ENCODE measurements at regions not wholly inside any gene's neighbourhood (a gene's known extent, or its start where the extent isn't known, plus 50 kb on each side); places are given as distances from the start of the nearest gene placed in this dataset.

GRCh38 chr2:221705185-221705877 lies 133.2 kb upstream of the EPHA4 start:
- POLR2A ChIA-PET: no interaction called here
- Histone ChIP-seq H3K27ac (ENCODE audit: low read depth in 2 of 2, low read length in 1 of 2) (no peak overlapping the region), H3K4me3 (ENCODE audit: low read depth in 2 of 2, low read length in 1 of 2) (no peak overlapping the region), H3K36me3 (replicated peaks in 1 of 2; ENCODE audit: control insufficient read depth in 1 of 2, insufficient read depth in 2 of 2, low read length in 1 of 2) (no peaks in the 10 kb centered on the region), H3K79me2 (ENCODE audit: insufficient read depth) (no peaks in the 10 kb centered on the region), H3K4me1 (ENCODE audit: control insufficient read depth in 1 of 2, insufficient read depth in 2 of 2, low read depth in 1 of 2, low read length in 1 of 2) (no peaks in the 10 kb centered on the region), H3K27me3 (ENCODE audit: insufficient read depth) (no peaks in the 10 kb centered on the region), H3K9me3 (no peaks in the 10 kb centered on the region), H3K9me2 (no peaks in the 10 kb centered on the region), H3K9ac (no peak overlapping the region), H3K4me2 (no peak overlapping the region), H4K20me1 (ENCODE audit: insufficient read depth) (no peaks in the 10 kb centered on the region), H2AFZ (ENCODE audit: low read depth) (no peak overlapping the region), H3F3A (replicated peaks; ENCODE audit: insufficient read depth) (no peaks in the 10 kb centered on the region)
- TF ChIP-seq SMC3 (IDR thresholded peaks at IDR 0.05; ENCODE audit: low read depth, low read length) (no peak), PBX3 (IDR thresholded peaks at IDR 0.05) (no peak), TCF12 (IDR thresholded peaks at IDR 0.05) (no peak), IRF3 (IDR thresholded peaks at IDR 0.05; ENCODE audit: low read depth, low read length) (no peak), GATA2 (CRISPR knock-in tag; IDR thresholded peaks at IDR 0.05) (no peak), CTCF (IDR thresholded peaks at IDR 0.05) (no peak), POLR2AphosphoS5 (IDR thresholded peaks at IDR 0.05; ENCODE audit: low read depth, low read length) (no peak)
- CTCF ChIA-PET: no interaction called here
- WGBS (ENCODE audit: low lambda C conversion rate): 14% methylated on average over 5 of the region's 6 CpGs
- DNase-seq: no peak

- Histone ChIP-seq H4K20me1 (ENCODE audit: insufficient read depth) (no peaks in the 10 kb centered on the region), H3K79me2 (ENCODE audit: insufficient read depth) (no peaks in the 10 kb centered on the region), H3K4me3 (ENCODE audit: low read depth in 2 of 2, low read length in 1 of 2) (no peak overlapping the region), H3K27ac (ENCODE audit: low read depth in 2 of 2, low read length in 1 of 2) (no peak overlapping the region), H3K27me3 (ENCODE audit: insufficient read depth) (no peaks in the 10 kb centered on the region), H2AFZ (ENCODE audit: low read depth) (no peak overlapping the region), H3K4me2 (no peak overlapping the region), H3K9me2 (no peaks in the 10 kb centered on the region), H3F3A (replicated peaks; ENCODE audit: insufficient read depth) (no peaks in the 10 kb centered on the region), H3K9ac (no peak overlapping the region), H3K9me3 (no peaks in the 10 kb centered on the region), H3K4me1 (ENCODE audit: control insufficient read depth in 1 of 2, insufficient read depth in 2 of 2, low read depth in 1 of 2, low read length in 1 of 2) (no peaks in the 10 kb centered on the region), H3K36me3 (replicated peaks in 1 of 2; ENCODE audit: control insufficient read depth in 1 of 2, insufficient read depth in 2 of 2, low read length in 1 of 2) (no peaks in the 10 kb centered on the region)
- ChIA-PET CTCF (no interaction called here), POLR2A (no interaction called here)
- WGBS (ENCODE audit: low lambda C conversion rate): 34% methylated on average over 8 of the region's 8 CpGs
- no peak for DNase-seq
- TF ChIP-seq FOSL2 (IDR thresholded peaks at IDR 0.05; ENCODE audit: borderline replicate concordance, low read depth) (no peak), YY1 (IDR thresholded peaks at IDR 0.05; ENCODE audit: low read depth) (no peak), EZH2phosphoT487 (IDR thresholded peaks at IDR 0.05; ENCODE audit: borderline replicate concordance, low read depth) (no peak), TEAD4 (IDR thresholded peaks at IDR 0.05; ENCODE audit: borderline replicate concordance, insufficient read depth) (no peak), RAD21 (IDR thresholded peaks at IDR 0.05; ENCODE audit: low read length) (no peak), USF2 (IDR thresholded peaks at IDR 0.05; ENCODE audit: borderline replicate concordance, low read depth, low read length) (no peak), MXI1 (IDR thresholded peaks at IDR 0.05; ENCODE audit: low read depth, low read length) (no peak), PBX3 (IDR thresholded peaks at IDR 0.05) (no peak), RXRA (IDR thresholded peaks at IDR 0.05; ENCODE audit: borderline replicate concordance, low read depth) (no peak), MAX (IDR thresholded peaks at IDR 0.05; ENCODE audit: low read depth) (no peak)
Measured at GRCh38 chr2:221704442-221704841, 132.3 kb upstream of the EPHA4 start.
